ENCODE measurements at regions not wholly inside any gene's neighbourhood (a gene's known extent, or its start where the extent isn't known, plus 50 kb on each side); places are given as distances from the start of the nearest gene placed in this dataset.
A peak's percentile ranks its signal among the peaks of the same experiment; 100 is the strongest.

- H3K27me3 Mint-ChIP-seq (ENCODE audit: low read depth) = no peaks in the 10 kb centered on the region
- peak overlapping the region in 1 of 3 experiments; percentile 24; a peak in 1 of 7 replicates for H3K27ac Mint-ChIP-seq
- Histone ChIP-seq H2AK5ac (ENCODE audit: insufficient read length, low read length) (no peak overlapping the region), H4K5ac (ENCODE audit: insufficient read length, low read depth, low read length) (no peak overlapping the region), H2BK15ac (ENCODE audit: low read depth, low read length) (no peak overlapping the region), H3T11ph (ENCODE audit: low read length) (no peak overlapping the region), H3K27ac (ENCODE audit: insufficient read length, low read depth, low read length) (no peak overlapping the region), H2BK20ac (ENCODE audit: low read depth, low read length, poor library complexity, severe bottlenecking) (no peak overlapping the region), H3K4me2 (ENCODE audit: insufficient read depth, insufficient read length, low read length) (no peak overlapping the region), H3K27me3 (ENCODE audit: insufficient read depth, low read length) (no peaks in the 10 kb centered on the region), H4K20me1 (ENCODE audit: control insufficient read depth, insufficient read depth, insufficient read length) (no peaks in the 10 kb centered on the region), H3K18ac (ENCODE audit: insufficient read length, low read depth, low read length) (no peak overlapping the region), H3K23me2 (ENCODE audit: insufficient read length, low read depth, low read length, poor library complexity, severe bottlenecking) (no peaks in the 10 kb centered on the region), H3K23ac (ENCODE audit: insufficient read length, low read depth, low read length) (no peak overlapping the region), H2BK12ac (ENCODE audit: insufficient read length, low read depth, low read length) (no peak overlapping the region), H3K79me2 (ENCODE audit: insufficient read depth, low read length) (no peaks in the 10 kb centered on the region), H3K4ac (ENCODE audit: low read depth, low read length) (no peak overlapping the region), H3K56ac (ENCODE audit: insufficient read length, low read depth, low read length) (no peak overlapping the region), H4K8ac (replicated peaks; ENCODE audit: insufficient read length, low read depth, low read length) (no peak overlapping the region), H2BK5ac (ENCODE audit: insufficient read length, low read length) (no peak overlapping the region), H2AFZ (ENCODE audit: low read length) (no peak overlapping the region), H3K9me3 (ENCODE audit: control insufficient read depth, low read depth, low read length) (peaks cover 8% of the 10 kb centered on the region), H3K4me1 (ENCODE audit: insufficient read depth, low read length) (peaks cover 6% of the 10 kb centered on the region), H3K9ac (ENCODE audit: extremely low read depth, insufficient read length, low read length) (no peak overlapping the region), H3K79me1 (ENCODE audit: insufficient read depth, low read depth, low read length, poor library complexity, severe bottlenecking) (no peaks in the 10 kb centered on the region), H3K14ac (ENCODE audit: insufficient read depth, low read length) (no peak overlapping the region), H2BK120ac (ENCODE audit: low read depth, low read length, poor library complexity, severe bottlenecking) (no peak overlapping the region), H4K91ac (ENCODE audit: insufficient read length, low read depth, low read length) (no peak overlapping the region)
- peaks cover 27 to 45% (median 28%) of the 10 kb centered on the region in 3 experiments for H3K36me3 Mint-ChIP-seq (ENCODE audit: insufficient read depth in 1 of 3, low read depth in 3 of 3)
- no CpG with 5 or more reads among the region's 4 CpGs for WGBS (ENCODE audit: extremely low coverage, insufficient read length, low lambda C conversion rate)
- H3K9me3 Mint-ChIP-seq = peaks cover 25 to 30% of the 10 kb centered on the region in 2 experiments
- peaks cover 19 to 24% of the 10 kb centered on the region in 2 experiments for H3K4me1 Mint-ChIP-seq
- H3K4me3 Mint-ChIP-seq = no peak overlapping the region
- no peak for TF ChIP-seq CTCF (conservative IDR thresholded peaks at IDR 0.05)
- DNase-seq = no peak
Observed at GRCh38 chr6:49333345-49334125, 129.5 kb downstream of the MMUT start.

Data from H9 (cell line).